GM18511 (cell line): ENCODE measurements at regions not wholly inside any gene's neighbourhood (a gene's known extent, or its start where the extent isn't known, plus 50 kb on each side); places are given as distances from the start of the nearest gene placed in this dataset.
A peak's percentile ranks its signal among the peaks of the same experiment; 100 is the strongest.

Experiments used
- ATAC-seq: cut with Tn5 transposase; IDR thresholded peaks from one replicate; pipeline ENCODE4 v1.9.1; 2021; ENCODE audit warnings: mild to moderate bottlenecking, moderate library complexity; ENCODE audit not compliant: unreplicated experiment

GRCh38 chr1:50295566-50295965 lies 127.7 kb downstream of the DMRTA2 start:
- no peak for ATAC-seq

GRCh38 chr1:50292276-50292675 lies 131.0 kb downstream of the DMRTA2 start:
- ATAC-seq = no peak

GRCh38 chr1:50289495-50289894 lies 133.7 kb downstream of the DMRTA2 start:
- ATAC-seq = peak; percentile 87

GRCh38 chr1:50285994-50286393 lies 137.2 kb downstream of the DMRTA2 start:
- ATAC-seq = no peak

GRCh38 chr1:50279622-50280330 lies 143.5 kb downstream of the DMRTA2 start:
- ATAC-seq = no peak

- ATAC-seq = no peak
Observed at GRCh38 chr1:50278961-50279360, 144.3 kb downstream of the DMRTA2 start.

- no peak for ATAC-seq
Observed at GRCh38 chr1:50278410-50278809, 144.8 kb downstream of the DMRTA2 start.

GRCh38 chr1:50275566-50275965 lies 147.7 kb downstream of the DMRTA2 start:
- no peak for ATAC-seq

GRCh38 chr1:50272912-50273311 lies 150.3 kb downstream of the DMRTA2 start:
- no peak for ATAC-seq

GRCh38 chr1:50271968-50272578 lies 151.2 kb downstream of the DMRTA2 start:
- ATAC-seq = peak; percentile 87

- no peak for ATAC-seq
Observed at GRCh38 chr1:50271337-50271736, 151.9 kb downstream of the DMRTA2 start.

- no peak for ATAC-seq
Observed at GRCh38 chr1:50270926-50271325, 152.3 kb downstream of the DMRTA2 start.

- no peak for ATAC-seq
Observed at GRCh38 chr1:50268049-50268448, 155.2 kb downstream of the DMRTA2 start.

- no peak for ATAC-seq
Observed at GRCh38 chr1:50266509-50266908, 156.7 kb downstream of the DMRTA2 start.

- no peak for ATAC-seq
Observed at GRCh38 chr1:50265790-50266314, 157.1 kb downstream of the ELAVL4 start.

- ATAC-seq = no peak
Observed at GRCh38 chr1:50264590-50264989, 155.9 kb downstream of the ELAVL4 start.

GRCh38 chr1:50262436-50262835 lies 153.7 kb downstream of the ELAVL4 start:
- no peak for ATAC-seq

GRCh38 chr1:50261951-50262350 lies 153.2 kb downstream of the ELAVL4 start:
- ATAC-seq = no peak

GRCh38 chr1:50257940-50258685 lies 149.4 kb downstream of the ELAVL4 start:
- ATAC-seq = no peak

- no peak for ATAC-seq
Observed at GRCh38 chr1:50257029-50257428, 148.3 kb downstream of the ELAVL4 start.
